BJ (cell line): ENCODE measurements at regions not wholly inside any gene's neighbourhood (a gene's known extent, or its start where the extent isn't known, plus 50 kb on each side); places are given as distances from the start of the nearest gene placed in this dataset.
"Not testable (repeated sequence)": the region's sequence is repeated elsewhere in the genome, so short reads cannot be mapped to it uniquely, and the experiment has no call there.

Source experiments
- CTCF ChIA-PET: fragments of 350-600 bp; formaldehyde crosslinking; extraction: SDS; loops from one replicate; lab custom pipeline; 2021; ENCODE audit warnings: antibody characterized with exemption, inconsistent platforms; lab: Yijun Ruan, JAX
- POLR2A ChIA-PET: fragments of 300-600 bp; sonication (Branson Sonifier 250); formaldehyde crosslinking; extraction: SDS; loops from one replicate; lab custom pipeline; 2021; ENCODE audit warnings: antibody characterized with exemption; lab: Charles Lee
- DNase-seq: peaks from one replicate; pipeline ENCODE4 v3.0.0-alpha.2; 2011; ENCODE audit warnings: low read depth
- H3K27me3 ChIP-seq: 2 replicates; pipeline ENCODE4 v1.6.0; 2011; ENCODE audit warnings: low read length; ENCODE audit not compliant: control insufficient read depth, insufficient read depth
- H3K36me3 ChIP-seq: 2 replicates; pipeline ENCODE4 v1.5.1; 2011; ENCODE audit warnings: low read length; ENCODE audit not compliant: control insufficient read depth, insufficient read depth
- H3K4me3 ChIP-seq: 2 replicates; pipeline ENCODE4 v1.5.1; 2011; ENCODE audit warnings: low read depth, mild to moderate bottlenecking, control low read depth, low read length
- TF ChIP-seq, protein P1 (sequence below): IDR thresholded peaks from 2 replicates; pipeline ENCODE4 v1.5.1; 2011; ENCODE audit warnings: low read depth, mild to moderate bottlenecking, control low read depth, inconsistent platforms, low read length, moderate library complexity; ENCODE audit not compliant: insufficient read depth

DNA sequence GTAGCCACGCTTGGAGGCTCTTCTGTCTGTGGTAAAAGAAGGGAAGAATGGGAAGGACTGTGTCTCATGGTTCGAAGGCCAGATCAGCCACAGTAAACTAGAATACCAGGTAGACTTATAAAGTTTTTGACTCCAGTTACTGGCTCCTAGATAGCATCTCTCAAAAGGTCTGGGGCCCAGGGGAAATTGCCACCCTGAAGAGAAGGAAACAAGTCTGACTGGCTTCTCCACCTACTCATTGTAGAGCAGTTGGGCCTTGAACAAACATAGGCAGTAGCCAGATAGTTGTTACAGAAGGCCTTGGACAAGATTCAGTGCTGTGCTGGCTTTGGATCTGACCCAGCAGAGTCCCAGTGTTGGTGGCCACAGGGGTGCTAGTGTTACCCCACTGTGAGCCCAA is 890.4 kb downstream of the EFNA5 start:
- Histone ChIP-seq H3K36me3 (no peaks in the 10 kb centered on the region), H3K27me3 (no peaks in the 10 kb centered on the region), H3K4me3 (no peak overlapping the region)
- ChIA-PET POLR2A (no interaction called here), CTCF (no interaction called here)
- TF ChIP-seq, protein P1, sequence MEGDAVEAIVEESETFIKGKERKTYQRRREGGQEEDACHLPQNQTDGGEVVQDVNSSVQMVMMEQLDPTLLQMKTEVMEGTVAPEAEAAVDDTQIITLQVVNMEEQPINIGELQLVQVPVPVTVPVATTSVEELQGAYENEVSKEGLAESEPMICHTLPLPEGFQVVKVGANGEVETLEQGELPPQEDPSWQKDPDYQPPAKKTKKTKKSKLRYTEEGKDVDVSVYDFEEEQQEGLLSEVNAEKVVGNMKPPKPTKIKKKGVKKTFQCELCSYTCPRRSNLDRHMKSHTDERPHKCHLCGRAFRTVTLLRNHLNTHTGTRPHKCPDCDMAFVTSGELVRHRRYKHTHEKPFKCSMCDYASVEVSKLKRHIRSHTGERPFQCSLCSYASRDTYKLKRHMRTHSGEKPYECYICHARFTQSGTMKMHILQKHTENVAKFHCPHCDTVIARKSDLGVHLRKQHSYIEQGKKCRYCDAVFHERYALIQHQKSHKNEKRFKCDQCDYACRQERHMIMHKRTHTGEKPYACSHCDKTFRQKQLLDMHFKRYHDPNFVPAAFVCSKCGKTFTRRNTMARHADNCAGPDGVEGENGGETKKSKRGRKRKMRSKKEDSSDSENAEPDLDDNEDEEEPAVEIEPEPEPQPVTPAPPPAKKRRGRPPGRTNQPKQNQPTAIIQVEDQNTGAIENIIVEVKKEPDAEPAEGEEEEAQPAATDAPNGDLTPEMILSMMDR: no peak
- no peak for DNase-seq

DNA sequence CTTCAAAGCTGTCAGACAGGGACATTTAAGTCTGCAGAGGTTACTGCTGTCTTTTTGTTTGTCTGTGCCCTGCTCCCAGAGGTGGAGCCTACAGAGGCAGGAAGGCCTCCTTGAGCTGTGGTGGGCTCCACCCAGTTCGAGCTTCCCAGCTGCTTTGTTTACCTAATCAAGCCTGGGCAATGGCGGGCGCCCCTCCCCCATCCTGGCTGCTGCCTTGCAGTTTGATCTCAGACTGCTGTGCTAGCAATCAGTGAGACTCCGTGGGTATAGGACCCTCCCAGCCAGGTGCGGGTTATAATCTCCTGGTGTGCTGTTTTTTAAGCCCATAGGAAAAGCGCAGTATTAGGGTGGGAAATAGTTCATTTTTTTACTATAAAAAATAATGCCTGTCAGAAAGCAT is 894.2 kb downstream of the EFNA5 start:
- POLR2A ChIA-PET, H3K27me3 ChIP-seq, DNase-seq, CTCF ChIA-PET, H3K4me3 ChIP-seq, H3K36me3 ChIP-seq: not testable (repeated sequence)

DNA sequence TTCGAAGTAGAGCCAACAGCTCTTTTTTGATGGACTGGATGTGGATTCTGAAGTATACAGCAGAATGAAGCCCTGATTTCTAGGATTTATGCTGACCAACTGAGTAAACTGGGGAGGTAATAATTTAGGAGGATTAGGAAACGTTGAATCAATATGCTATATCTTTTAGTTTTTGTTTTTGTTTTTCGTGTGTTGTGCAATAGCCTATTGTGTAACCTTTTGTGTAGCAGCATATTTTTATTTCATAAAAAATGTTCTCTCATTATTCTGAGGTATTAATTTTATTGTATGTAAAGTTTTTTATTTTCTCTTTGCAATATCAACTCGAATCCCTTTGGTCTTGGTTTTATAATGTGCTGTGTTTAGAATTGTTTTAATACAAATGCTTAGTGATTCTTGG is 902.3 kb downstream of the EFNA5 start:
- POLR2A ChIA-PET: no interaction called here
- CTCF ChIA-PET: no interaction called here
- no peak overlapping the region for H3K4me3 ChIP-seq

DNA sequence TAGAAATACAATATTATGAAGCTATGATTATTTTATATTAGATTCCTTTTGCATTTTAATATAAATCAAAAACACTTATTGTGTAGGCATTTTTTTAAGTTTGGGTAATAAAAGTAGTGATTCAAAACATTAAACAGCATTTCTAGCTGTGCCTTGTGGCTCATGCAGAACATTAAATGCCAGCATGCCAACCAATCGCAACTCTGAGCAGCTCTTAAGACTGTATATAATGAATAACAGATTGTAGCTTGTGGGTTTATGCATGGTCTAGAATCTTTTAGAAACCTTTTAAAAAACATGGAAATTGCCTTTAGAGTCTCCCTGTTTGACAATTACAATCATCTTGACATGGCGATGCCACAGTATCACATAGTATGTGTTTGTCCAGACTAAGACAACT is 903.8 kb downstream of the EFNA5 start:
- ChIA-PET POLR2A (no interaction called here), CTCF (no interaction called here)
- TF ChIP-seq, protein P1: no peak
- Histone ChIP-seq H3K4me3 (no peak overlapping the region), H3K36me3 (no peaks in the 10 kb centered on the region), H3K27me3 (no peaks in the 10 kb centered on the region)
- no peak for DNase-seq

More for the DNA sequence above, 902.3 kb downstream of the EFNA5 start:
- Histone ChIP-seq H3K36me3 (no peaks in the 10 kb centered on the region), H3K27me3 (no peaks in the 10 kb centered on the region)
- no peak for DNase-seq
- TF ChIP-seq, protein P1: no peak

DNA sequence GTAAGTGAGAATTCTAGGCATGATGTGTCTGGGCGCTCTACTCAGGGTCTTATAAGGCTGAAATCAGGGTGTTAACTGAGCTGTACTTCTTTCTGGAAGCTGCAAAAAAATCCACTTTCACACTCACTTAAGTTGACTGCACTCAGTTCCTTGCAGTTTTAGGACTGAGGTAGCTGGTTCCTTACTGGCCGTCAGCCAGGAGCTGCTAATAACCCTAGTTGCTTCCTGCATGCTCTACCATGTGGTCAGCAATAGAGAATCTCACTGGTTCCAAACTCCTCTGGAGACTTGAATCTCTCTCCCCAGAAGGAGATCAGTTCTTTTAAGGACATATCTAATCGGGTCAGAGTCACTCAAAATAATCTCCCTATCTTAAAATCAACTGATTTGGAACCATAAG is 911.2 kb downstream of the EFNA5 start:
- Histone ChIP-seq H3K36me3 (no peaks in the 10 kb centered on the region), H3K4me3 (no peak overlapping the region), H3K27me3 (no peaks in the 10 kb centered on the region)
- TF ChIP-seq, protein P1: no peak
- DNase-seq: no peak
- ChIA-PET CTCF (no interaction called here), POLR2A (no interaction called here)

DNA sequence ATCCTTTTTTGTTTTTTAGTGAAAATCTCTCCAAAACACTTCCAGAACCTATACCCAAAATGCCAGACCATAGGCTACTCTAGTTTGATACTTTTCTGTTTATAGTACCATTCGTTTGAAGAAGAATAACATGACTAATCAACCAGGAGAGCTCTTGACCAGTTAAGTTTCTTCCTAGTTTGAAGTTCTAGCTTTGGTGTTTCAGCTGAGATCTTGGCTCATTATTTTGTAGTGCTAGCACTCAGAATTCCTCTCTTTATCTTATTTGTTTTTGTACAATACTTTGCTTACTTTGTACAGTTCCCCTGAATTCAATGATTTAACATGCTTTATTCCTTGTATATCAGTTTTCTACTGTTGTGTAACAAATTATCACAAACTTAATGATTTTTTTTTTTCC is 911.6 kb downstream of the EFNA5 start:
- DNase-seq: no peak
- Histone ChIP-seq H3K36me3 (no peaks in the 10 kb centered on the region), H3K4me3 (no peak overlapping the region), H3K27me3 (no peaks in the 10 kb centered on the region)
- ChIA-PET POLR2A (no interaction called here), CTCF (no interaction called here)
- TF ChIP-seq, protein P1: no peak
